Endothelial cell of umbilical vein (primary cell): ENCODE measurements at regions not wholly inside any gene's neighbourhood (a gene's known extent, or its start where the extent isn't known, plus 50 kb on each side); places are given as distances from the start of the nearest gene placed in this dataset.

ENCODE experiments used
- BruUV-seq: library from RNA; stranded (reverse); fragments of 400-500 nt; replicated peaks from 2 replicates; lab custom pipeline; 2021; lab: Mats Ljungman, UMichigan
- CTCF ChIA-PET: fragments of 300-600, 350-600 bp; sonication (Branson Sonifier 250); formaldehyde crosslinking; loops from one replicate; lab custom pipeline; 2021; ENCODE audit warnings: antibody characterized with exemption, inconsistent platforms; lab: Charles Lee
- POLR2A ChIA-PET: fragments of 300-600, 350-600 bp; sonication (Branson Sonifier 250); formaldehyde crosslinking; loops from one replicate; lab custom pipeline; 2021; ENCODE audit warnings: antibody characterized with exemption, inconsistent platforms; lab: Charles Lee
- DNase-seq: peaks from one replicate; pipeline ENCODE4 v3.0.0-alpha.2; 2011; ENCODE audit warnings: low read depth, low spot score
- FAIRE-seq: peaks from 2 replicates; lab custom pipeline; 2011; peaks lifted over from hg19 to GRCh38; lab: Jason Lieb, UNC
- H2AFZ ChIP-seq: 2 replicates; pipeline ENCODE4 v1.6.0; 2012; ENCODE audit warnings: low read depth, low read length, control low read depth, inconsistent platforms
- H3K27ac ChIP-seq: 2 replicates; pipeline ENCODE4 v1.5.1; 2011; ENCODE audit warnings: low read depth, mild to moderate bottlenecking, control low read depth, low read length, moderate library complexity; ENCODE audit not compliant: insufficient read depth
- H3K27me3 ChIP-seq, 2 experiments: 2 replicates each; pipeline versions ENCODE4 v1.6.0 to v1.6.1; 2011; ENCODE audit warnings: low read length in 2 of 2, mixed read lengths in 1 of 2; ENCODE audit not compliant: control insufficient read depth in 2 of 2, insufficient read depth in 2 of 2
- H3K36me3 ChIP-seq, 2 experiments: 2 replicates in 1 of 2; 3 replicates in 1 of 2; pipeline ENCODE4 v1.5.1; 2011; ENCODE audit warnings: low read length in 2 of 2, mild to moderate bottlenecking in 1 of 2, moderate library complexity in 1 of 2; ENCODE audit not compliant: control insufficient read depth in 2 of 2, insufficient read depth in 2 of 2; ENCODE audit errors: extremely low read depth in 1 of 2
- H3K4me1 ChIP-seq: 3 replicates; pipeline ENCODE4 v1.5.1; 2011; ENCODE audit warnings: mild to moderate bottlenecking, low read length; ENCODE audit not compliant: control insufficient read depth, insufficient read depth; ENCODE audit errors: extremely low read depth
- H3K4me2 ChIP-seq: 2 replicates; pipeline ENCODE4 v1.6.1; 2011; ENCODE audit warnings: low read length, control low read depth, mixed read lengths; ENCODE audit not compliant: insufficient read depth
- H3K4me3 ChIP-seq, 3 experiments: fragments of 200-600 bp in 1 of 3; sonication (generic), shearing (Covaris generic) in 1 of 3; replicated peaks in 1 of 3; 2 replicates each; pipeline ENCODE4 v1.5.1; 2011 to 2016; ENCODE audit warnings: control low read depth in 3 of 3, low read length in 3 of 3, mild to moderate bottlenecking in 2 of 3, inconsistent platforms in 1 of 3, low read depth in 1 of 3, moderate library complexity in 1 of 3; ENCODE audit not compliant: insufficient read depth in 1 of 3
- H3K79me2 ChIP-seq: 2 replicates; pipeline ENCODE4 v1.6.0; 2012; ENCODE audit warnings: low read length, inconsistent platforms; ENCODE audit not compliant: control insufficient read depth, insufficient read depth
- H3K9ac ChIP-seq: replicated peaks from 2 replicates; pipeline ENCODE3; 2011; ENCODE audit warnings: low read length, control low read depth; ENCODE audit not compliant: insufficient read depth; ENCODE audit errors: extremely low read depth
- H3K9me1 ChIP-seq: replicated peaks from 3 replicates; pipeline ENCODE4 v1.6.0; 2011; ENCODE audit warnings: mild to moderate bottlenecking, low read length; ENCODE audit not compliant: control insufficient read depth, insufficient read depth; ENCODE audit errors: extremely low read depth
- H3K9me3 ChIP-seq: replicated peaks from 2 replicates; pipeline ENCODE4 v1.5.1; 2012; ENCODE audit warnings: low read length, inconsistent platforms; ENCODE audit not compliant: control insufficient read depth, insufficient read depth
- H4K20me1 ChIP-seq: replicated peaks from 2 replicates; pipeline ENCODE3; 2011; ENCODE audit warnings: mild to moderate bottlenecking, low read length; ENCODE audit not compliant: control insufficient read depth, insufficient read depth; ENCODE audit errors: extremely low read depth
- EZH2 ChIP-seq: IDR thresholded peaks from 2 replicates; pipeline ENCODE4 v1.6.1; 2012; ENCODE audit warnings: borderline replicate concordance, low read depth, mild to moderate bottlenecking, moderate library complexity, low read length, inconsistent platforms; ENCODE audit not compliant: severe bottlenecking
- FOS ChIP-seq: IDR thresholded peaks from 2 replicates; pipeline ENCODE4 v1.6.1; 2011; ENCODE audit warnings: mild to moderate bottlenecking, low read length, moderate library complexity, borderline replicate concordance; ENCODE audit not compliant: insufficient read depth
- GATA2 ChIP-seq: IDR thresholded peaks from 2 replicates; pipeline ENCODE4 v1.7.0; 2011; ENCODE audit warnings: low read depth, mild to moderate bottlenecking, moderate library complexity, mixed read lengths, low read length; ENCODE audit not compliant: insufficient read length, insufficient read depth
- JUN ChIP-seq: IDR thresholded peaks from 2 replicates; pipeline ENCODE4 v1.6.1; 2011; ENCODE audit warnings: borderline replicate concordance, low read depth; ENCODE audit not compliant: insufficient read length, insufficient read depth
- MYC ChIP-seq: IDR thresholded peaks from one replicate; pipeline ENCODE4 v1.6.1; 2011; ENCODE audit warnings: mild to moderate bottlenecking, low read depth, low read length
- POLR2A ChIP-seq: IDR thresholded peaks from 2 replicates; pipeline ENCODE4 v1.6.1; 2012; ENCODE audit warnings: low read depth, mild to moderate bottlenecking, control low read depth, low read length
- POLR2AphosphoS5 ChIP-seq: IDR thresholded peaks from 2 replicates; pipeline ENCODE4 v1.6.1; 2012; ENCODE audit warnings: low read depth, mild to moderate bottlenecking, control low read depth, low read length, moderate library complexity; ENCODE audit not compliant: insufficient read depth
- dilution Hi-C: fragments of 300-500 bp; cut with MboI; formaldehyde crosslinking; loops from one replicate; pipeline ENCODE4 v1.15.0; 2019; ENCODE audit warnings: low sequenced_read_pairs; ENCODE audit not compliant: extremely low pct_ligation_motif_present
- intact Hi-C: fragments of 100-400 bp; cut with micrococcal nuclease; formaldehyde crosslinking; loops from one replicate; pipeline ENCODE4 v1.10.0; 2022
- TF ChIP-seq, protein P1 (sequence below): IDR thresholded peaks from 2 replicates; pipeline ENCODE4 v1.6.1; 2011; ENCODE audit not compliant: insufficient read depth, insufficient read length
- TF ChIP-seq, protein P2 (sequence below), 2 donors: IDR thresholded peaks; 1 replicate in 1 of 2; 2 replicates in 1 of 2; pipeline ENCODE4 v1.5.1; 2011; ENCODE audit warnings: low read length in 2 of 2, mild to moderate bottlenecking in 2 of 2, moderate library complexity in 2 of 2, control low read depth in 1 of 2, inconsistent platforms in 1 of 2, low read depth in 1 of 2; ENCODE audit not compliant: insufficient read depth in 1 of 2; ENCODE audit errors: extremely low read depth in 1 of 2

DNA sequence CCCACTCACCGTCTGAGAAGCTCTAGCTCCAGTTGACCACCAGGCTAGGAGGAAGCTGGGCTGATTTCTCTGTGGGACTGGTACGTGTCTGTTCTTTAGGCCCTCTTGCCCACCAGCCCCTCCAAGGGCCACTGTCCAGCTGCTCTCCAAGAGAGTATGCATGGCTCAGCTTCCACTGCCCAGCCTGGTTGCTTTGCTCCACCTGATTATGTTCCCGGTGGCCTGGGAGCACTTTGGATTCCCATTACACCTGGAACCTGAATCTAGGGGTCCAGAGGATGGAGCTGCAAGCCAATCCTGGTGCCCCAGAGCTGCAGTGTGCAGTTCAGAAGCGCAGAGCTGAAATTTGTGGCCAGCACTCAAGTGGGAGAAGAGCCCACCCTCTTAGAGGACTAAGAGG lies 402.1 kb upstream of the CNTN6 start:
- no peaks in the 10 kb centered on the region for H3K79me2 ChIP-seq
- H3K4me3 ChIP-seq: no peak overlapping the region
- H3K9me3 ChIP-seq: no peaks in the 10 kb centered on the region
- POLR2A ChIA-PET: no interaction called here
- no peaks in the 10 kb centered on the region for H3K4me1 ChIP-seq
- DNase-seq (no peak), FAIRE-seq (no peak)
- H3K27me3 ChIP-seq: no peaks in the 10 kb centered on the region
- H2AFZ ChIP-seq: no peak overlapping the region
- no peak for TF ChIP-seq POLR2A
- TF ChIP-seq POLR2AphosphoS5: no peak
- no peak for TF ChIP-seq EZH2
- TF ChIP-seq, protein P1, sequence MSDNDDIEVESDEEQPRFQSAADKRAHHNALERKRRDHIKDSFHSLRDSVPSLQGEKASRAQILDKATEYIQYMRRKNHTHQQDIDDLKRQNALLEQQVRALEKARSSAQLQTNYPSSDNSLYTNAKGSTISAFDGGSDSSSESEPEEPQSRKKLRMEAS: no peak
- no peak overlapping the region for H3K9ac ChIP-seq
- BruUV-seq: no TSS peak
- no peaks in the 10 kb centered on the region for H4K20me1 ChIP-seq
- no peak overlapping the region for H3K4me2 ChIP-seq
- no peaks in the 10 kb centered on the region for H3K36me3 ChIP-seq
- no peak overlapping the region for H3K27ac ChIP-seq
- dilution Hi-C loops (no loop called here), intact Hi-C loops (no loop called here)
- H3K9me1 ChIP-seq: no peaks in the 10 kb centered on the region
- CTCF ChIA-PET: no interaction called here

DNA sequence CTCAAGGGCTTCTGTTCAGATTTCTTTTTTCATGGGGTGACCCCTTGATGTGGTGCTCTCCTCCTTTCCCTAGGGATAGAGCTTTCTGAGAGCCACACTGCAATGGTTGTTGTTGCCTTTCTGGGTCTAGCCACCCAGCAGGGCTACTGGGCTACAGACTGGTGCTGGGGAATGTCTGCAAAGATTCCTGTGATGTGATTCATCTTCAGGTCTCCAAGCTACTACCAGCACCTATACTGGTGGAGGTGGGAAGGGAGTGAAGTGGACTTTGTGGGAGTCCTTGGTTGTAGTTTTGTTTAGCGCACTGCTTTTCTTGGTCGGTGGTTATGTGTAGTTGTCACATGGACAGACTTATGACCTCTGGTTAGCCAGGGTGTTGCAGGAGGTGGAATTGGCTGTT lies 392.3 kb upstream of the CNTN6 start:
- ChIA-PET POLR2A (no interaction called here), CTCF (no interaction called here)
- no peak for FAIRE-seq
- Histone ChIP-seq H3K9ac (no peak overlapping the region), H2AFZ (no peak overlapping the region), H3K9me3 (peaks cover 5% of the 10 kb centered on the region), H4K20me1 (no peaks in the 10 kb centered on the region), H3K27ac (no peak overlapping the region), H3K79me2 (no peaks in the 10 kb centered on the region), H3K36me3 (no peaks in the 10 kb centered on the region), H3K4me1 (no peaks in the 10 kb centered on the region), H3K4me2 (no peak overlapping the region), H3K4me3 (no peak overlapping the region), H3K9me1 (no peaks in the 10 kb centered on the region), H3K27me3 (no peaks in the 10 kb centered on the region)
- no peak for DNase-seq
- intact Hi-C loops (no loop called here), dilution Hi-C loops (no loop called here)
- no TSS peak for BruUV-seq
- TF ChIP-seq JUN (no peak), POLR2AphosphoS5 (no peak), MYC (no peak), EZH2 (no peak), FOS (no peak), GATA2 (no peak), POLR2A (no peak)
- TF ChIP-seq, protein P1: no peak
- TF ChIP-seq, protein P2, sequence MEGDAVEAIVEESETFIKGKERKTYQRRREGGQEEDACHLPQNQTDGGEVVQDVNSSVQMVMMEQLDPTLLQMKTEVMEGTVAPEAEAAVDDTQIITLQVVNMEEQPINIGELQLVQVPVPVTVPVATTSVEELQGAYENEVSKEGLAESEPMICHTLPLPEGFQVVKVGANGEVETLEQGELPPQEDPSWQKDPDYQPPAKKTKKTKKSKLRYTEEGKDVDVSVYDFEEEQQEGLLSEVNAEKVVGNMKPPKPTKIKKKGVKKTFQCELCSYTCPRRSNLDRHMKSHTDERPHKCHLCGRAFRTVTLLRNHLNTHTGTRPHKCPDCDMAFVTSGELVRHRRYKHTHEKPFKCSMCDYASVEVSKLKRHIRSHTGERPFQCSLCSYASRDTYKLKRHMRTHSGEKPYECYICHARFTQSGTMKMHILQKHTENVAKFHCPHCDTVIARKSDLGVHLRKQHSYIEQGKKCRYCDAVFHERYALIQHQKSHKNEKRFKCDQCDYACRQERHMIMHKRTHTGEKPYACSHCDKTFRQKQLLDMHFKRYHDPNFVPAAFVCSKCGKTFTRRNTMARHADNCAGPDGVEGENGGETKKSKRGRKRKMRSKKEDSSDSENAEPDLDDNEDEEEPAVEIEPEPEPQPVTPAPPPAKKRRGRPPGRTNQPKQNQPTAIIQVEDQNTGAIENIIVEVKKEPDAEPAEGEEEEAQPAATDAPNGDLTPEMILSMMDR (IDR thresholded peaks at IDR 0.05; ENCODE audit: extremely low read depth in 1 of 2, insufficient read depth in 1 of 2, low read depth in 1 of 2, low read length in 2 of 2): no peak
